Keratinocyte (primary cell): ENCODE measurements at regions not wholly inside any gene's neighbourhood (a gene's known extent, or its start where the extent isn't known, plus 50 kb on each side); places are given as distances from the start of the nearest gene placed in this dataset.

Experiments
- DNase-seq: peaks from one replicate; pipeline ENCODE4 v3.0.0-alpha.2; 2011; ENCODE audit warnings: low read depth, missing footprints, low spot score
- FAIRE-seq: peaks from 2 replicates; lab custom pipeline; 2011; peaks lifted over from hg19 to GRCh38; lab: Jason Lieb, UNC
- H2AFZ ChIP-seq: 2 replicates; pipeline ENCODE4 v1.6.0; 2012; ENCODE audit warnings: low read length, control low read depth, inconsistent platforms; ENCODE audit not compliant: control insufficient read depth
- H3K27ac ChIP-seq: 2 replicates; pipeline ENCODE4 v1.5.1; 2011; ENCODE audit warnings: low read length; ENCODE audit not compliant: control insufficient read depth, insufficient read depth
- H3K27me3 ChIP-seq: 3 replicates; pipeline ENCODE4 v1.6.0; 2011; ENCODE audit warnings: low read length; ENCODE audit not compliant: control insufficient read depth, insufficient read depth; ENCODE audit errors: extremely low read depth
- H3K36me3 ChIP-seq, 2 experiments: 2 replicates in 1 of 2; 3 replicates in 1 of 2; pipeline ENCODE4 v1.5.1; 2011; ENCODE audit warnings: low read length in 2 of 2, mild to moderate bottlenecking in 1 of 2; ENCODE audit not compliant: control insufficient read depth in 2 of 2, insufficient read depth in 2 of 2; ENCODE audit errors: extremely low read depth in 1 of 2
- H3K4me1 ChIP-seq: 3 replicates; pipeline ENCODE4 v1.5.1; 2011; ENCODE audit warnings: low read length; ENCODE audit not compliant: control insufficient read depth, insufficient read depth; ENCODE audit errors: extremely low read depth
- H3K4me2 ChIP-seq: 3 replicates; pipeline ENCODE4 v1.6.0; 2011; ENCODE audit warnings: low read depth, low read length; ENCODE audit not compliant: control insufficient read depth, insufficient read depth; ENCODE audit errors: extremely low read depth
- H3K4me3 ChIP-seq, 3 experiments: fragments of 200-600 bp in 1 of 3; sonication (generic) in 1 of 3; 2 replicates in 2 of 3; 3 replicates in 1 of 3; pipeline ENCODE4 v1.5.1; 2011 to 2016; ENCODE audit warnings: low read length in 3 of 3, mild to moderate bottlenecking in 3 of 3, control low read depth in 2 of 3, inconsistent platforms in 1 of 3, low read depth in 1 of 3, mixed read lengths in 1 of 3, mixed run types in 1 of 3, moderate library complexity in 1 of 3; ENCODE audit not compliant: control insufficient read depth in 2 of 3, insufficient read depth in 2 of 3; ENCODE audit errors: extremely low read depth in 1 of 3
- H3K79me2 ChIP-seq: 2 replicates; pipeline ENCODE4 v1.6.0; 2012; ENCODE audit warnings: low read length; ENCODE audit not compliant: control insufficient read depth, insufficient read depth
- H3K9ac ChIP-seq: 3 replicates; pipeline ENCODE4 v1.6.0; 2011; ENCODE audit warnings: low read length; ENCODE audit not compliant: control insufficient read depth, insufficient read depth; ENCODE audit errors: extremely low read depth
- H3K9me1 ChIP-seq: 3 replicates; pipeline ENCODE4 v1.6.0; 2011; ENCODE audit warnings: low read length; ENCODE audit not compliant: control insufficient read depth, insufficient read depth; ENCODE audit errors: extremely low read depth
- H3K9me3 ChIP-seq: 2 replicates; pipeline ENCODE4 v1.5.1; 2012; ENCODE audit warnings: low read depth, low read length; ENCODE audit not compliant: control insufficient read depth
- H4K20me1 ChIP-seq: 3 replicates; pipeline ENCODE4 v1.6.0; 2011; ENCODE audit warnings: low read length; ENCODE audit not compliant: control insufficient read depth, insufficient read depth; ENCODE audit errors: extremely low read depth
- CTCF ChIP-seq, 3 experiments: IDR thresholded peaks in 1 of 3; conservative IDR thresholded peaks in 1 of 3; optimal IDR thresholded peaks in 1 of 3; 2 replicates in 2 of 3; 3 replicates in 1 of 3; pipeline versions ENCODE3 to v1.5.1; 2011; ENCODE audit warnings: low read length in 3 of 3, mild to moderate bottlenecking in 3 of 3, moderate library complexity in 2 of 3, control low read depth in 1 of 3, inconsistent platforms in 1 of 3; ENCODE audit not compliant: insufficient read depth in 2 of 3; ENCODE audit errors: extremely low read depth in 1 of 3
- EZH2 ChIP-seq: IDR thresholded peaks from one replicate; pipeline ENCODE4 v1.6.1; 2012; ENCODE audit warnings: inconsistent platforms, mild to moderate bottlenecking, low read length, moderate library complexity
- dilution Hi-C: fragments of 300-500 bp; cut with MboI; formaldehyde crosslinking; loops from one replicate; pipeline ENCODE4 v1.7.0; 2020; ENCODE audit warnings: low sequenced_read_pairs; ENCODE audit not compliant: extremely low pct_ligation_motif_present

GRCh38 chr15:77753281-77753873 lies 120.7 kb upstream of the LINGO1 start:
- dilution Hi-C loops: no loop called here
- no peaks in the 10 kb centered on the region for H4K20me1 ChIP-seq
- no peak overlapping the region for H2AFZ ChIP-seq
- H3K9ac ChIP-seq: no peak overlapping the region
- H3K4me3 ChIP-seq: no peak overlapping the region
- TF ChIP-seq CTCF (optimal IDR thresholded peaks at IDR 0.05 in 1 of 3, IDR thresholded peaks at IDR 0.05 in 1 of 3, conservative IDR thresholded peaks at IDR 0.05 in 1 of 3; ENCODE audit: extremely low read depth in 1 of 3, insufficient read depth in 2 of 3, low read length in 3 of 3) (no peak), EZH2 (no peak)
- no peaks in the 10 kb centered on the region for H3K9me1 ChIP-seq
- no peaks in the 10 kb centered on the region for H3K36me3 ChIP-seq
- H3K27ac ChIP-seq: no peak overlapping the region
- H3K9me3 ChIP-seq: no peaks in the 10 kb centered on the region
- DNase-seq: no peak
- FAIRE-seq: no peak
- no peaks in the 10 kb centered on the region for H3K4me1 ChIP-seq
- H3K79me2 ChIP-seq: no peaks in the 10 kb centered on the region
- H3K27me3 ChIP-seq: no peaks in the 10 kb centered on the region
- H3K4me2 ChIP-seq: no peak overlapping the region

GRCh38 chr15:77749998-77750540 lies 117.4 kb upstream of the LINGO1 start:
- H3K9me1 ChIP-seq: no peaks in the 10 kb centered on the region
- H3K4me3 ChIP-seq: no peak overlapping the region
- dilution Hi-C loops: no loop called here
- no peaks in the 10 kb centered on the region for H3K79me2 ChIP-seq
- no peaks in the 10 kb centered on the region for H3K36me3 ChIP-seq
- H3K4me1 ChIP-seq: no peaks in the 10 kb centered on the region
- H3K27me3 ChIP-seq: peaks cover 8% of the 10 kb centered on the region
- DNase-seq (no peak), FAIRE-seq (no peak)
- no peak overlapping the region for H3K4me2 ChIP-seq
- TF ChIP-seq CTCF (optimal IDR thresholded peaks at IDR 0.05 in 1 of 3, IDR thresholded peaks at IDR 0.05 in 1 of 3, conservative IDR thresholded peaks at IDR 0.05 in 1 of 3; ENCODE audit: extremely low read depth in 1 of 3, insufficient read depth in 2 of 3, low read length in 3 of 3) (no peak), EZH2 (no peak)
- H3K27ac ChIP-seq: no peak overlapping the region
- no peaks in the 10 kb centered on the region for H3K9me3 ChIP-seq
- no peak overlapping the region for H2AFZ ChIP-seq
- no peak overlapping the region for H3K9ac ChIP-seq
- peaks cover 2% of the 10 kb centered on the region for H4K20me1 ChIP-seq
